K562 (cell line): ENCODE measurements at regions not wholly inside any gene's neighbourhood (a gene's known extent, or its start where the extent isn't known, plus 50 kb on each side); places are given as distances from the start of the nearest gene placed in this dataset.

Source experiments
- ATAC-seq: fragments of 200-7000 bp; cut with Tn5 transposase; 3 replicates; pipeline ENCODE4 v1.9.1; 2020; ENCODE audit warnings: moderate library complexity
- BruUV-seq: library from RNA; stranded (reverse); fragments of 400-500 nt; replicated peaks from 2 replicates; lab custom pipeline; 2021; lab: Mats Ljungman, UMichigan
- CTCF ChIA-PET: fragments of 300-600 bp; formaldehyde crosslinking; extraction: SDS; loops from one replicate; lab custom pipeline; 2021; ENCODE audit warnings: low intra/inter-chr PET ratio; lab: Yijun Ruan, JAX
- POLR2A ChIA-PET: fragments of 300-600, 350-650 bp; sonication (Branson Sonifier 250); formaldehyde crosslinking; extraction: SDS; loops from one replicate; lab custom pipeline; 2021; ENCODE audit warnings: antibody characterized with exemption, inconsistent platforms; lab: Yijun Ruan, JAX
- DNase-seq, 4 experiments: peaks; one replicate each; pipeline versions ENCODE4 v3.0.0 to v3.0.0-alpha.2; 2011 to 2018; ENCODE audit warnings: low spot score in 3 of 4, mixed read lengths in 3 of 4; ENCODE audit errors: extremely low read depth in 1 of 4
- FAIRE-seq: peaks from 2 replicates; lab custom pipeline; 2011; peaks lifted over from hg19 to GRCh38; lab: Jason Lieb, UNC
- H2AFZ ChIP-seq: 2 replicates; pipeline ENCODE4 v1.6.0; 2011; ENCODE audit warnings: low read depth, low read length, control low read depth, inconsistent platforms
- H3K27ac ChIP-seq: fragments of 200-600 bp; 3 replicates; pipeline ENCODE4 v1.8.0; 2011; ENCODE audit warnings: low read depth, mild to moderate bottlenecking, control low read depth, inconsistent platforms, low read length, moderate library complexity, mixed read lengths; ENCODE audit errors: extremely low read depth
- H3K27me3 ChIP-seq, 2 experiments: fragments of 300-600 bp in 1 of 2; 2 replicates in 1 of 2; 3 replicates in 1 of 2; pipeline versions ENCODE4 v1.6.0 to v1.8.0; 2011; ENCODE audit warnings: inconsistent platforms in 2 of 2, low read length in 2 of 2, mild to moderate bottlenecking in 1 of 2, mixed read lengths in 1 of 2, moderate library complexity in 1 of 2; ENCODE audit not compliant: control insufficient read depth in 2 of 2, insufficient read depth in 2 of 2
- H3K36me3 ChIP-seq: fragments of 300-600 bp; 3 replicates; pipeline ENCODE4 v1.8.0; 2011; ENCODE audit warnings: mild to moderate bottlenecking, low read length, inconsistent platforms; ENCODE audit not compliant: control insufficient read depth, insufficient read depth
- H3K4me1 ChIP-seq, 2 experiments: fragments of 200-600 bp in 1 of 2; replicated peaks in 1 of 2; 2 replicates in 1 of 2; 3 replicates in 1 of 2; pipeline versions ENCODE4 v1.5.1 to v1.8.0; 2011; ENCODE audit warnings: inconsistent platforms in 2 of 2, low read length in 2 of 2, mild to moderate bottlenecking in 1 of 2, mixed read lengths in 1 of 2, moderate library complexity in 1 of 2; ENCODE audit not compliant: control insufficient read depth in 2 of 2, insufficient read depth in 2 of 2
- H3K4me2 ChIP-seq: 2 replicates; pipeline ENCODE4 v1.6.1; 2011; ENCODE audit warnings: low read length, control low read depth, inconsistent platforms, mixed read lengths; ENCODE audit not compliant: insufficient read depth
- H3K4me3 ChIP-seq: fragments of 200-600 bp; sonication (generic), shearing (Covaris generic); 2 replicates; pipeline ENCODE4 v1.5.1; 2016; ENCODE audit warnings: control low read depth, inconsistent platforms
- H3K79me2 ChIP-seq: fragments of 200-600 bp; 3 replicates; pipeline ENCODE4 v1.8.0; 2011; ENCODE audit warnings: low read length, inconsistent platforms; ENCODE audit not compliant: control insufficient read depth, insufficient read depth
- H3K9ac ChIP-seq, 2 experiments: 2 replicates each; pipeline versions ENCODE4 v1.6.0 to v1.6.1; 2011; ENCODE audit warnings: low read depth in 2 of 2, low read length in 2 of 2, control low read depth in 1 of 2, inconsistent platforms in 1 of 2, mild to moderate bottlenecking in 1 of 2, mixed read lengths in 1 of 2; ENCODE audit not compliant: insufficient read depth in 1 of 2
- H3K9me1 ChIP-seq: one replicate; pipeline ENCODE4 v1.6.0; 2011; ENCODE audit warnings: inconsistent platforms, mild to moderate bottlenecking, low read length, moderate library complexity; ENCODE audit not compliant: control insufficient read depth, insufficient read depth
- H3K9me3 ChIP-seq: replicated peaks from 2 replicates; pipeline ENCODE4 v1.5.1; 2011; ENCODE audit warnings: low read depth, low read length, inconsistent platforms; ENCODE audit not compliant: control insufficient read depth, insufficient read depth
- H4K20me1 ChIP-seq: replicated peaks from 2 replicates; pipeline ENCODE4 v1.6.1; 2011; ENCODE audit warnings: low read length, inconsistent platforms, mixed read lengths; ENCODE audit not compliant: control insufficient read depth, insufficient read depth
- CBFA2T2 ChIP-seq: fragments of 450-650 bp; conservative IDR thresholded peaks from 2 replicates; pipeline ENCODE4 v1.6.1; 2017; ENCODE audit warnings: mild to moderate bottlenecking
- EWSR1 ChIP-seq: fragments of 450-650 bp; IDR thresholded peaks from 2 replicates; pipeline ENCODE4 v1.6.1; 2018; ENCODE audit warnings: borderline replicate concordance, mild to moderate bottlenecking, low read depth, moderate library complexity; ENCODE audit not compliant: partially characterized antibody
- HLTF ChIP-seq: fragments of 450-650 bp; IDR thresholded peaks from 2 replicates; pipeline ENCODE4 v1.6.1; 2016
- L3MBTL2 ChIP-seq: fragments of 450-650 bp; IDR thresholded peaks from 2 replicates; pipeline ENCODE4 v1.6.1; 2016; ENCODE audit warnings: mild to moderate bottlenecking, moderate library complexity
- MCM7 ChIP-seq, 2 experiments: fragments of 450-650 bp; IDR thresholded peaks; 2 replicates each; pipeline ENCODE4 v1.6.1; 2016 to 2018
- RFX5 ChIP-seq: IDR thresholded peaks from 2 replicates; pipeline ENCODE4 v1.6.1; 2011; ENCODE audit warnings: low read depth, mild to moderate bottlenecking, improper control_type of control experiment, low read length
- SIN3B ChIP-seq: fragments of 450-650 bp; IDR thresholded peaks from 2 replicates; pipeline ENCODE4 v1.6.1; 2017; ENCODE audit warnings: low read depth, mild to moderate bottlenecking, moderate library complexity
- SMAD4 ChIP-seq: fragments of 250-450 bp; sonication (Bioruptor Pico); conservative IDR thresholded peaks from 2 replicates; pipeline ENCODE4 v1.8.0; 2021; ENCODE audit warnings: inconsistent platforms, mild to moderate bottlenecking, moderate library complexity
- SMARCC2 ChIP-seq: fragments of 450-650 bp; IDR thresholded peaks from 2 replicates; pipeline ENCODE4 v1.6.1; 2017; ENCODE audit warnings: antibody characterized with exemption, moderate library complexity, mild to moderate bottlenecking, low read depth
- TARDBP ChIP-seq: fragments of 450-650 bp; IDR thresholded peaks from 2 replicates; pipeline ENCODE4 v1.6.1; 2016
- YBX1 ChIP-seq: fragments of 450-650 bp; IDR thresholded peaks from 2 replicates; pipeline ENCODE4 v1.7.1; 2016; ENCODE audit warnings: mild to moderate bottlenecking
- YY1 ChIP-seq, 3 experiments: IDR thresholded peaks; 2 replicates each; pipeline ENCODE4 v1.6.1; 2011; ENCODE audit warnings: low read length in 2 of 3, mild to moderate bottlenecking in 2 of 3, moderate library complexity in 2 of 3, borderline replicate concordance in 1 of 3, control low read depth in 1 of 3, low read depth in 1 of 3; ENCODE audit not compliant: insufficient read depth in 3 of 3, insufficient replicate concordance in 2 of 3, control insufficient read depth in 1 of 3, insufficient read length in 1 of 3; ENCODE audit errors: extremely low read depth in 1 of 3
- ZBED1 ChIP-seq: IDR thresholded peaks from 2 replicates; pipeline ENCODE4 v1.6.1; 2014
- ZEB2 ChIP-seq: fragments of 450-650 bp; IDR thresholded peaks from 2 replicates; pipeline ENCODE4 v1.6.1; 2016
- WGBS: fragments of 100-300 bp; shearing (Covaris generic); methylation state at CpG from one replicate; pipeline ENCODE4 v1.1.6; 2016; ENCODE audit warnings: low coverage, mixed read lengths; ENCODE audit not compliant: insufficient coverage; ENCODE audit errors: missing lambda C conversion rate; 5-methylcytosine and 5-hydroxymethylcytosine counted together
- in situ Hi-C: fragments of 300-500 bp; cut with MboI; formaldehyde crosslinking; loops from 4 replicates; pipeline ENCODE4 v1.15.0; 2018; ENCODE audit warnings: inconsistent platforms, mixed read lengths
- intact Hi-C: fragments of 100-400 bp; cut with micrococcal nuclease; formaldehyde crosslinking; loops from 2 replicates; pipeline ENCODE4 v1.14.2; 2022
- TF ChIP-seq, protein P1 (sequence below): sonication (generic); formaldehyde crosslinking; IDR thresholded peaks from 2 replicates; pipeline ENCODE4 v1.8.0; 2022; ENCODE audit warnings: mild to moderate bottlenecking, missing genetic modification reagents

DNA sequence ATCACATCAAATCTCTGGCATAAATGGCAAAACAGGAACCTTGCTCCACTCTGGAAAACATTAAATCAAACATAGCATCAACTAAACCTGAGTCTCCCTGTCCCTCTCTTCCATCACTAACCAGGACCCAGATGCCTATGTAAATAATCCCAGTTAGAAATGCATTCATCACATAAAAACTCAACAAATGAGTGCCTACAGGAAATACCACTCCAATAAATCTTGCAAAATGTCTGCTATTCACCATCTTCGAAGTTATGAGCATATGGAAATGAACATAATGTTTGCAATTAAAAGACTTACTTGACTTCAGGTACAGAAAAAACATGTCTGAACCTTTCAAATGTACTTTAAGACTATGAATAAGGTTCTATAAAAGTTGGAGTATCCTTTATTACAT is 425.0 kb downstream of the CDH11 start (continued):
- no peak for TF ChIP-seq RFX5

DNA sequence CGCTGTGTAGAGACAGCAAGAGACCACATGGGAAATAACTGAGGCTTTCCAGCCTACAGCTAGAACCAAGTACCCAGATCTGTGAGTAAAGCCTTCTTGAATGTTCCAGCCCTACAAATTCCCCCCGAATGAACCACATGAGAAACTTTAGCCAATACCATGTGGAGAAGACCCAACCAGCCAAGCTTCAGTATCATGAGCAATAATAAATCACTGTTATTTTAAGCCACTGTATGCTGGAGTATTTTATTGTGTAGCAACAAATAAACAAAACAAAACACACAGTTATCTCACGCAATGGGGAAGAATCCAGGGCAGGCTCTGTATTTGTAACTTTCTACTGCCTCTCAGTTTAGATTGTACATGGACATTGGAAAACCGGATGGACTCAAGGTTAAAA is 426.2 kb downstream of the CDH11 start:
- ATAC-seq: no peak
- Histone ChIP-seq H3K9ac (no peak overlapping the region), H3K79me2 (no peaks in the 10 kb centered on the region), H2AFZ (no peak overlapping the region), H3K9me1 (no peaks in the 10 kb centered on the region)
- POLR2A ChIA-PET: no interaction called here
- in situ Hi-C loops: no loop called here
- WGBS: 0% methylated on average over 4 of the region's 4 CpGs
- CTCF ChIA-PET: no interaction called here
- TF ChIP-seq ZEB2 (no peak), ZBED1 (no peak)
- TF ChIP-seq, protein P1, sequence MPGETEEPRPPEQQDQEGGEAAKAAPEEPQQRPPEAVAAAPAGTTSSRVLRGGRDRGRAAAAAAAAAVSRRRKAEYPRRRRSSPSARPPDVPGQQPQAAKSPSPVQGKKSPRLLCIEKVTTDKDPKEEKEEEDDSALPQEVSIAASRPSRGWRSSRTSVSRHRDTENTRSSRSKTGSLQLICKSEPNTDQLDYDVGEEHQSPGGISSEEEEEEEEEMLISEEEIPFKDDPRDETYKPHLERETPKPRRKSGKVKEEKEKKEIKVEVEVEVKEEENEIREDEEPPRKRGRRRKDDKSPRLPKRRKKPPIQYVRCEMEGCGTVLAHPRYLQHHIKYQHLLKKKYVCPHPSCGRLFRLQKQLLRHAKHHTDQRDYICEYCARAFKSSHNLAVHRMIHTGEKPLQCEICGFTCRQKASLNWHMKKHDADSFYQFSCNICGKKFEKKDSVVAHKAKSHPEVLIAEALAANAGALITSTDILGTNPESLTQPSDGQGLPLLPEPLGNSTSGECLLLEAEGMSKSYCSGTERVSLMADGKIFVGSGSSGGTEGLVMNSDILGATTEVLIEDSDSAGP: no peak
- TF ChIP-seq, all 486 proteins: peak for 0
- DNase-seq (no peak), FAIRE-seq (no peak)
- Histone ChIP-seq H3K27ac (no peak overlapping the region), H3K4me3 (no peak overlapping the region), H3K4me2 (no peak overlapping the region), H3K27me3 (no peaks in the 10 kb centered on the region), H3K9me3 (no peaks in the 10 kb centered on the region; the same call in 1 of the 2 replicates), H3K4me1 (no peaks in the 10 kb centered on the region), H4K20me1 (no peaks in the 10 kb centered on the region), H3K36me3 (no peaks in the 10 kb centered on the region)
- no TSS peak for BruUV-seq
- intact Hi-C loops: no loop called here

DNA sequence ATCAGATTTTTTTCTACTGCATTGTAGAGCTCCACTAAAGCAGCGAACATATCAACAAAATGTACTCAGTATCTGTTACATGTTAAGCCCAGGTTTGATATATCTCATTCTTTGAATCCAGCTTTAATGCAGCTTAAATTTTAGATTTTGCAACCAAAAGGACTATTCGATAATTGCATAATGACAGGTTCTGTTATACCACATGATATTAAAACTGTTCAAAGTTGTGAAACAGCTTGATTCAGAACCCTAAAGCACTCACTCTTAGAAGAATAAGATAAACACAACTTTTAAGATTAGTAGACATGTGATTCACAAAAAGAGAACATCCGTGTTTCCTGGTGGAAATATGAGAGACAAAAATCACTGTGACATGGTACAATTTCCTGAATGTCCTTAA is 427.9 kb downstream of the CDH11 start:
- Histone ChIP-seq H4K20me1 (no peaks in the 10 kb centered on the region), H3K4me1 (no peaks in the 10 kb centered on the region), H3K4me3 (no peak overlapping the region), H3K9ac (no peak overlapping the region), H3K9me3 (0 out of 2 replicates have a peak, but pooled peaks cover 1% of the 10 kb centered on the region), H2AFZ (no peak overlapping the region), H3K4me2 (no peak overlapping the region), H3K79me2 (no peaks in the 10 kb centered on the region), H3K27ac (no peak overlapping the region), H3K9me1 (no peaks in the 10 kb centered on the region), H3K27me3 (no peaks in the 10 kb centered on the region), H3K36me3 (no peaks in the 10 kb centered on the region)
- in situ Hi-C loops (no loop called here), intact Hi-C loops (no loop called here)
- ATAC-seq (no peak), DNase-seq (no peak), FAIRE-seq (no peak)
- ChIA-PET CTCF (no interaction called here), POLR2A (no interaction called here)
- 6% methylated on average over 3 of the region's 3 CpGs for WGBS
- no TSS peak for BruUV-seq
- TF ChIP-seq SMAD4 (CRISPR knock-in tag) (no peak), HLTF (no peak), TARDBP (no peak), SIN3B (no peak), YBX1 (no peak), EWSR1 (no peak), YY1 (IDR thresholded peaks at IDR 0.05; ENCODE audit: borderline replicate concordance in 1 of 3, control insufficient read depth in 1 of 3, extremely low read depth in 1 of 3, insufficient read depth in 3 of 3, insufficient read length in 1 of 3, insufficient replicate concordance in 2 of 3, low read depth in 1 of 3, low read length in 2 of 3) (no peak), SMARCC2 (no peak), L3MBTL2 (no peak), CBFA2T2 (no peak), MCM7 (IDR thresholded peaks at IDR 0.05) (no peak)
